Upper lobe of left lung (tissue), 6 donors: ENCODE measurements at regions not wholly inside any gene's neighbourhood (a gene's known extent, or its start where the extent isn't known, plus 50 kb on each side); places are given as distances from the start of the nearest gene placed in this dataset.

Experiments
- ATAC-seq, 2 donors: fragments of 200-7000 bp; cut with Tn5 transposase; one replicate each; pipeline ENCODE4 v1.9.1; 2022; ENCODE audit warnings: mild to moderate bottlenecking in 2 of 2, moderate library complexity in 2 of 2; ENCODE audit not compliant: low FRiP score in 2 of 2
- DNase-seq, 2 donors: peaks; one replicate each; pipeline ENCODE4 v3.0.0-alpha.2; 2019 to 2020
- H3K27ac ChIP-seq, 4 donors: fragments of 200-600 bp; sonication (generic); one replicate each; pipeline ENCODE4 v1.5.1; 2016 to 2019
- H3K27me3 ChIP-seq, 4 donors: fragments of 200-600 bp; sonication (generic); one replicate each; pipeline ENCODE4 v1.5.1; 2017 to 2019
- H3K36me3 ChIP-seq, 4 donors: fragments of 200-600 bp; sonication (generic); one replicate each; pipeline ENCODE4 v1.5.1; 2016 to 2019
- H3K4me1 ChIP-seq, 4 donors: fragments of 200-600 bp; sonication (generic); one replicate each; pipeline ENCODE4 v1.5.1; 2018 to 2019
- H3K4me3 ChIP-seq, 4 donors: fragments of 200-600 bp; sonication (generic); one replicate each; pipeline ENCODE4 v1.5.1; 2017 to 2019; ENCODE audit warnings: mild to moderate bottlenecking in 2 of 4, moderate library complexity in 1 of 4
- H3K9me3 ChIP-seq, 4 donors: fragments of 200-600 bp; sonication (generic); one replicate each; pipeline ENCODE4 v1.5.1; 2018 to 2019
- CTCF ChIP-seq, 6 experiments: fragments of 450-650 bp in 4 of 6; fragments of 200-600 bp in 2 of 6; sonication (generic) in 2 of 6; IDR thresholded peaks; one replicate each; pipeline ENCODE4 v1.5.1; 2016 to 2019; ENCODE audit warnings: antibody characterized with exemption in 6 of 6
- EP300 ChIP-seq, 4 donors: sonication (generic); formaldehyde crosslinking; IDR thresholded peaks; one replicate each; pipeline ENCODE4 v1.5.1; 2017; ENCODE audit warnings: antibody characterized with exemption in 4 of 4, control low read depth in 2 of 4
- POLR2A ChIP-seq, 4 donors: fragments of 450-650 bp; IDR thresholded peaks; one replicate each; pipeline ENCODE4 v1.5.1; 2016 to 2017; ENCODE audit warnings: antibody characterized with exemption in 4 of 4, mild to moderate bottlenecking in 2 of 4
- POLR2AphosphoS5 ChIP-seq, 2 donors: sonication (generic); formaldehyde crosslinking; IDR thresholded peaks; one replicate each; pipeline ENCODE4 v1.5.1; 2017; ENCODE audit warnings: antibody characterized with exemption in 2 of 2
- WGBS, 2 donors: methylation state at CpG; one replicate each; pipeline ENCODE4 v1.1.5; 2017 to 2018; 5-methylcytosine and 5-hydroxymethylcytosine counted together
- donor health status: DM: no; HTN: no; CAD: no; lungs with moderate emphysema.
- donor health status: DM: no; HTN: yes; CAD: no; lungs with severe emphysema.

DNA sequence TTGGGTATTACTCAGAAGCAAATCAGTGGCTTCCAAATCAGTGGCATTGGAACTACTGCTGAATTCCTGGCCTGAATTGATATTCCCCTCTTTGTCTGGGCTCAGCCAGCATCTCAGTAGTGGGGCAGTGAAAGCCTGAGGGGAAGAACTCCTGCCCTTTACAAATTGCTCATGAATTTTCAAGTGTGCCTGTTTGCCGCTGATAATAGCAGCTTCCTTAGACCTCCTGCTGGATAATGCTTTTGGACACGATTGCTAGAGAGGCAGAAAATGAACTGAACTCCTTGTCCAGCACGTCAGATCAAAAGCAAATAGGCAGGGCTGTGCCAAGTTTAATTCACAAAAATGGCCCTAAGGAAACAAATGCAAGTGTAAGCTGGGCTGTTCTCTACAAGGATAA lies 91.3 kb upstream of the GZMB start:
- H3K36me3 ChIP-seq = no peaks in the 10 kb centered on the region
- H3K27ac ChIP-seq = no peak overlapping the region
- TF ChIP-seq POLR2A (IDR thresholded peaks at IDR 0.05) (no peak), POLR2AphosphoS5 (IDR thresholded peaks at IDR 0.05) (no peak), EP300 (IDR thresholded peaks at IDR 0.05) (no peak), CTCF (IDR thresholded peaks at IDR 0.05) (no peak)
- peaks cover 0 to 2% (median 0%) of the 10 kb centered on the region in 4 donors for H3K9me3 ChIP-seq
- H3K4me1 ChIP-seq = no peaks in the 10 kb centered on the region
- DNase-seq (no peak), ATAC-seq (no peak)
- H3K27me3 ChIP-seq = no peaks in the 10 kb centered on the region
- 58 to 59% methylated on average over 2 to 3 of the region's 3 CpGs for WGBS, 2 donors
- H3K4me3 ChIP-seq = no peak overlapping the region

DNA sequence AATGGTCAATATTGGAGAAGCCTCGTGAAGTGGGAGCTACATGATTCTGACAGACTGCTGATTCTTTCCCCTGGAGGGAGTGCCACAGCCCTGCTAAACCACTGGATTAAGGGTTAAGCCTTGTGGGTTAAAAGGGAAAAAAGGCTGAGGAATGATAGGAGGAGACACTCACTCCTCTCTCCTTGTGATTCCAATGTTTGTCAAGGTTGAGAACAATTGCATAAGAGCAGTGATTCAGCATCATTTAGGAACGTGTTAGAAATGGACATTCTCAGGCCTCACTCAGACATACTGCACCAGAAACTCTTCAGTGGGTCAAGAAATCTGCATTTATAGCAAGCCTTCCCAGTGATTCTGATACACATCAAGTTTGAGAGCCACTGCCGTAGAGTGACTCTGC lies 87.8 kb upstream of the GZMB start:
- no peaks in the 10 kb centered on the region for H3K36me3 ChIP-seq
- no peaks in the 10 kb centered on the region for H3K27me3 ChIP-seq
- H3K4me1 ChIP-seq = no peaks in the 10 kb centered on the region
- DNase-seq (no peak), ATAC-seq (no peak)
- no peaks in the 10 kb centered on the region for H3K9me3 ChIP-seq
- TF ChIP-seq POLR2AphosphoS5 (IDR thresholded peaks at IDR 0.05) (no peak), EP300 (IDR thresholded peaks at IDR 0.05) (no peak), CTCF (IDR thresholded peaks at IDR 0.05) (no peak), POLR2A (IDR thresholded peaks at IDR 0.05) (no peak)
- 58 to 65% methylated on average over 3 of the region's 3 CpGs for WGBS, 2 donors
- H3K27ac ChIP-seq = no peak overlapping the region
- H3K4me3 ChIP-seq = no peak overlapping the region

GRCh38 chr14:24715239-24715638 lies 81.2 kb upstream of the GZMB start:
- ATAC-seq (no peak), DNase-seq (no peak)
- Histone ChIP-seq H3K4me1 (no peaks in the 10 kb centered on the region), H3K36me3 (no peaks in the 10 kb centered on the region), H3K4me3 (no peak overlapping the region), H3K27ac (no peak overlapping the region), H3K9me3 (no peaks in the 10 kb centered on the region), H3K27me3 (no peaks in the 10 kb centered on the region)
- TF ChIP-seq POLR2A (IDR thresholded peaks at IDR 0.05) (no peak), EP300 (IDR thresholded peaks at IDR 0.05) (no peak), CTCF (IDR thresholded peaks at IDR 0.05) (no peak)
- 92 to 100% methylated on average over 2 of the region's 2 CpGs for WGBS, 2 donors

- WGBS, 2 donors = 75 to 91% methylated on average over 4 of the region's 4 CpGs
- H3K9me3 ChIP-seq = no peaks in the 10 kb centered on the region
- H3K4me1 ChIP-seq = no peaks in the 10 kb centered on the region
- no peak for DNase-seq
- TF ChIP-seq POLR2AphosphoS5 (IDR thresholded peaks at IDR 0.05) = no peak
- no peak for TF ChIP-seq EP300 (IDR thresholded peaks at IDR 0.05)
- no peak for TF ChIP-seq CTCF (IDR thresholded peaks at IDR 0.05)
- no peak for TF ChIP-seq POLR2A (IDR thresholded peaks at IDR 0.05)
- H3K36me3 ChIP-seq = no peaks in the 10 kb centered on the region
- H3K4me3 ChIP-seq = no peak overlapping the region
- H3K27ac ChIP-seq = no peak overlapping the region
- ATAC-seq = no peak
- H3K27me3 ChIP-seq = no peaks in the 10 kb centered on the region
Measured at GRCh38 chr14:24713404-24713803, 79.4 kb upstream of the GZMB start.

DNA sequence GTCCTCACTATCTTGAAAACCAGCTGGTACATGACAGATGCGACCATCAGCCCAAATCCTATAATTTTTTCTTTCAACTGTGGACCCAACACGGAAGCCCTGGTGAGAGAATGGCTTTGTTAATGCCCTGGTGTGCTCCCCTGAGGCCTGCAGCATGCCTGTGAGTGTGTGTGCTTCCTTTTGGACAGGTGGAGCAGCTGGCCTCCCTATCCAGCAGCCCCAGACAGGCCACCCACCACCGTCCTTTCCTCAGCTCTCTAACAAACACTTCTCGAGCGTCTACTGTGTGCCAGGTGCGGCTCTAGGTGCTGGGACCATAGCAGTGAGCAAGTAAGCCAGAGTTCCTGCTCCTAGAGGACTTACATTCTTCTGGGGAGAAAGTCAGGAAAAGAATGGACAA lies 78.9 kb upstream of the GZMB start:
- no peak overlapping the region for H3K27ac ChIP-seq
- DNase-seq (no peak), ATAC-seq (no peak)
- no peaks in the 10 kb centered on the region for H3K9me3 ChIP-seq
- no peaks in the 10 kb centered on the region for H3K36me3 ChIP-seq
- 93 to 95% methylated on average over 6 of the region's 6 CpGs for WGBS, 2 donors
- H3K4me1 ChIP-seq = no peaks in the 10 kb centered on the region
- H3K4me3 ChIP-seq = no peak overlapping the region
- no peak for TF ChIP-seq POLR2A (IDR thresholded peaks at IDR 0.05)
- TF ChIP-seq EP300 (IDR thresholded peaks at IDR 0.05) = no peak
- TF ChIP-seq CTCF (IDR thresholded peaks at IDR 0.05) = no peak
- no peak for TF ChIP-seq POLR2AphosphoS5 (IDR thresholded peaks at IDR 0.05)
- no peaks in the 10 kb centered on the region for H3K27me3 ChIP-seq
